SU-DHL-6 (cell line): ENCODE measurements at regions not wholly inside any gene's neighbourhood (a gene's known extent, or its start where the extent isn't known, plus 50 kb on each side); places are given as distances from the start of the nearest gene placed in this dataset.

Experiments used
- H2AFZ ChIP-seq: fragments of 200-600 bp; sonication (generic); 2 replicates; pipeline ENCODE4 v1.6.1; 2014; ENCODE audit warnings: low read depth, mild to moderate bottlenecking, moderate library complexity, mixed read lengths, antibody characterized with exemption, low read length; ENCODE audit not compliant: severe bottlenecking
- H3F3A ChIP-seq: fragments of 200-600 bp; shearing (Covaris generic); 2 replicates; pipeline ENCODE4 v1.6.0; 2016; ENCODE audit warnings: antibody characterized with exemption, mild to moderate bottlenecking; ENCODE audit not compliant: insufficient read depth
- H3K27ac ChIP-seq: fragments of 200-600 bp; sonication (generic); 2 replicates; pipeline ENCODE4 v1.5.1; 2016; ENCODE audit warnings: low read depth, mild to moderate bottlenecking, low read length, moderate library complexity, mixed read lengths
- H3K27me3 ChIP-seq: fragments of 200-600 bp; sonication (generic), shearing (Covaris generic); 2 replicates; pipeline ENCODE4 v1.6.0; 2014; ENCODE audit warnings: mild to moderate bottlenecking, low read length
- H3K36me3 ChIP-seq: fragments of 200-600 bp; sonication (generic); 2 replicates; pipeline ENCODE4 v1.6.1; 2014; ENCODE audit warnings: mild to moderate bottlenecking, low read length, mixed read lengths
- H3K4me2 ChIP-seq: fragments of 300-600, 200-600 bp; shearing (Covaris generic), sonication (generic); 2 replicates; pipeline ENCODE4 v1.6.0; 2014; ENCODE audit warnings: low read length, low read depth, mild to moderate bottlenecking; ENCODE audit not compliant: poor library complexity, severe bottlenecking
- H3K4me3 ChIP-seq: fragments of 200-600 bp; sonication (generic); 2 replicates; pipeline ENCODE4 v1.5.1; 2014; ENCODE audit warnings: antibody characterized with exemption, low read length, mild to moderate bottlenecking, mixed read lengths; ENCODE audit not compliant: insufficient read depth, poor library complexity, severe bottlenecking
- H3K79me2 ChIP-seq: fragments of 200-600 bp; sonication (generic); 2 replicates; pipeline ENCODE4 v1.6.1; 2014; ENCODE audit warnings: mild to moderate bottlenecking, low read length, moderate library complexity; ENCODE audit not compliant: insufficient read depth
- H3K9ac ChIP-seq: fragments of 200-600 bp; sonication (generic); 2 replicates; pipeline ENCODE4 v1.7.0; 2014; ENCODE audit warnings: mild to moderate bottlenecking, low read length
- H3K9me2 ChIP-seq: fragments of 200-600 bp; sonication (generic); replicated peaks from 2 replicates; pipeline ENCODE4 v1.6.1; 2014; ENCODE audit warnings: low read length; ENCODE audit not compliant: insufficient read depth
- H3K9me3 ChIP-seq: fragments of 200-600 bp; sonication (generic); 2 replicates; pipeline ENCODE4 v1.6.1; 2014; ENCODE audit warnings: low read length, mixed read lengths; ENCODE audit not compliant: insufficient read depth
- H4K20me1 ChIP-seq: fragments of 200-600 bp; sonication (generic); 2 replicates; pipeline ENCODE4 v1.6.1; 2014; ENCODE audit warnings: low read depth, mild to moderate bottlenecking, antibody characterized with exemption, low read length, moderate library complexity, mixed read lengths
- EZH2phosphoT487 ChIP-seq: fragments of 200-600 bp; sonication (generic), shearing (Covaris generic); conservative IDR thresholded peaks from 2 replicates; pipeline ENCODE4 v1.6.1; 2018; ENCODE audit warnings: mild to moderate bottlenecking, antibody characterized with exemption, low read length, moderate library complexity, mixed read lengths
- TF ChIP-seq, protein P1 (sequence below): fragments of 200-600 bp; sonication (generic); IDR thresholded peaks from one replicate; pipeline ENCODE4 v1.5.1; 2017; ENCODE audit warnings: antibody characterized with exemption, mild to moderate bottlenecking, low read length, moderate library complexity; ENCODE audit not compliant: insufficient read depth, poor library complexity, severe bottlenecking

DNA sequence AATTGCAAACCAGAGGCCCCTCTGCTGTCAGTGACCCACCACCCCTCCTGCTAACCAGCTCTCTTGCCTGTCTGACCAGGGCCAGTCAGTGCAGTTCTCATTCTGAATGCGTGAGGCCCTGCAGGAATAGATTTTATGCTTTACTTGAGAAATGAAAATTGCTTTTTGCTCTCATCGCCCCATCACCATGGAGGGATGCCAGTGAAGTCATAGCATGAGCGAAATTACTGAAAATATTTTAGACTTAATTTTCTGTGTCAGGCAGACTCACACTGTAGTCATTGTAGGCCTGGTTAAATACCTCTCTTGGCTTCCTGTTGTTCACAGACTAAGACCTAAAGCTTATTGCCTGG lies 490.5 kb upstream of the CDH5 start:
- no peak overlapping the region for H3K27ac ChIP-seq
- TF ChIP-seq EZH2phosphoT487: no peak
- TF ChIP-seq, protein P1, sequence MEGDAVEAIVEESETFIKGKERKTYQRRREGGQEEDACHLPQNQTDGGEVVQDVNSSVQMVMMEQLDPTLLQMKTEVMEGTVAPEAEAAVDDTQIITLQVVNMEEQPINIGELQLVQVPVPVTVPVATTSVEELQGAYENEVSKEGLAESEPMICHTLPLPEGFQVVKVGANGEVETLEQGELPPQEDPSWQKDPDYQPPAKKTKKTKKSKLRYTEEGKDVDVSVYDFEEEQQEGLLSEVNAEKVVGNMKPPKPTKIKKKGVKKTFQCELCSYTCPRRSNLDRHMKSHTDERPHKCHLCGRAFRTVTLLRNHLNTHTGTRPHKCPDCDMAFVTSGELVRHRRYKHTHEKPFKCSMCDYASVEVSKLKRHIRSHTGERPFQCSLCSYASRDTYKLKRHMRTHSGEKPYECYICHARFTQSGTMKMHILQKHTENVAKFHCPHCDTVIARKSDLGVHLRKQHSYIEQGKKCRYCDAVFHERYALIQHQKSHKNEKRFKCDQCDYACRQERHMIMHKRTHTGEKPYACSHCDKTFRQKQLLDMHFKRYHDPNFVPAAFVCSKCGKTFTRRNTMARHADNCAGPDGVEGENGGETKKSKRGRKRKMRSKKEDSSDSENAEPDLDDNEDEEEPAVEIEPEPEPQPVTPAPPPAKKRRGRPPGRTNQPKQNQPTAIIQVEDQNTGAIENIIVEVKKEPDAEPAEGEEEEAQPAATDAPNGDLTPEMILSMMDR: no peak

GRCh38 chr16:65875381-65876055 lies 491.0 kb upstream of the CDH5 start:
- no peak overlapping the region for H3K27ac ChIP-seq
- H3F3A ChIP-seq: no peaks in the 10 kb centered on the region
- no peaks in the 10 kb centered on the region for H3K27me3 ChIP-seq
- no peak overlapping the region for H3K4me2 ChIP-seq
- no peak overlapping the region for H3K9ac ChIP-seq
- no peaks in the 10 kb centered on the region for H4K20me1 ChIP-seq
- no peak overlapping the region for H2AFZ ChIP-seq
- no peak for TF ChIP-seq EZH2phosphoT487
- TF ChIP-seq, protein P1: no peak
- no peaks in the 10 kb centered on the region for H3K9me3 ChIP-seq
- no peaks in the 10 kb centered on the region for H3K9me2 ChIP-seq
- no peak overlapping the region for H3K4me3 ChIP-seq
- no peaks in the 10 kb centered on the region for H3K79me2 ChIP-seq
- no peaks in the 10 kb centered on the region for H3K36me3 ChIP-seq

More for the DNA sequence above, 490.5 kb upstream of the CDH5 start:
- H3F3A ChIP-seq: no peaks in the 10 kb centered on the region
- no peaks in the 10 kb centered on the region for H4K20me1 ChIP-seq
- H3K4me3 ChIP-seq: no peak overlapping the region
- no peaks in the 10 kb centered on the region for H3K36me3 ChIP-seq
- no peaks in the 10 kb centered on the region for H3K9me2 ChIP-seq
- no peak overlapping the region for H3K9ac ChIP-seq
- no peaks in the 10 kb centered on the region for H3K79me2 ChIP-seq
- H3K4me2 ChIP-seq: no peak overlapping the region
- H3K27me3 ChIP-seq: no peaks in the 10 kb centered on the region
- H2AFZ ChIP-seq: no peak overlapping the region
- H3K9me3 ChIP-seq: no peaks in the 10 kb centered on the region

- Histone ChIP-seq H3K4me2 (no peak overlapping the region), H3K36me3 (no peaks in the 10 kb centered on the region), H3K9me3 (peaks cover 6% of the 10 kb centered on the region; the same call in 1 of the 2 replicates), H3K27me3 (no peaks in the 10 kb centered on the region), H3K79me2 (no peaks in the 10 kb centered on the region), H4K20me1 (no peaks in the 10 kb centered on the region), H3K9ac (no peak overlapping the region), H3K4me3 (no peak overlapping the region), H3K9me2 (no peaks in the 10 kb centered on the region), H2AFZ (no peak overlapping the region), H3K27ac (no peak overlapping the region), H3F3A (no peaks in the 10 kb centered on the region)
- TF ChIP-seq EZH2phosphoT487: no peak
- TF ChIP-seq, protein P1: no peak
Measured at GRCh38 chr16:65869261-65869660, 497.2 kb upstream of the CDH5 start.
